HG02870 (cell line): ENCODE measurements at regions not wholly inside any gene's neighbourhood (a gene's known extent, or its start where the extent isn't known, plus 50 kb on each side); places are given as distances from the start of the nearest gene placed in this dataset.
"Not testable (repeated sequence)": the region's sequence is repeated elsewhere in the genome, so short reads cannot be mapped to it uniquely, and the experiment has no call there.

Experiments
- ATAC-seq: cut with Tn5 transposase; IDR thresholded peaks from one replicate; pipeline ENCODE4 v1.9.1; 2021; ENCODE audit warnings: mild to moderate bottlenecking, moderate library complexity; ENCODE audit not compliant: unreplicated experiment

DNA sequence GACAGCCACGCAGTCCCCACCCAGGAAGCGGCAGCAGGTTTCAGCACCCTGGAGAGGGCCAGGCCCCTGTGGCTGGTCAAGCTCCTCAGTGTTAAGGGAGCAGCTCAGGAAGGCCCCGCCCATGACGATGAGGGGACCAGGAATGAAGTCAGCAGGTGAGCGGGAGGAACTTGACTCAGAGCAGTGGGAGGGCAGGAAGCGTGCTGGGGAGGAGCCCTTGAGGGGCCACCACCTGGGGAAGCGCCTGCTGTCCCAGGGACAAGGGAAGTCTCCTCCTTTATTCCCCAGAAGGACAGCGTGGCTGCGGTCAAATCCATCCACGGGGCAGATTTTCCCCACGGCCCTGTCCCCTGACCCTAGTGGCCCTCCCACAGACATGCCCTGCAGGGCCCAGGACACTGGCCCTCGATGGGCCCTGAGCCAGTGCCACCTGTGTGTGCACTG, 357.6 kb downstream of the ADGRD1 start:
- not testable (repeated sequence) for ATAC-seq

- no peak for ATAC-seq
These were observed 358.1 kb downstream of the ADGRD1 start for GRCh38 chr12:131311764-131312163.

GRCh38 chr12:131312382-131312781, 358.7 kb downstream of the ADGRD1 start:
- not testable (repeated sequence) for ATAC-seq

- ATAC-seq = no peak
These were observed 359.3 kb downstream of the ADGRD1 start for GRCh38 chr12:131312793-131313545.

DNA sequence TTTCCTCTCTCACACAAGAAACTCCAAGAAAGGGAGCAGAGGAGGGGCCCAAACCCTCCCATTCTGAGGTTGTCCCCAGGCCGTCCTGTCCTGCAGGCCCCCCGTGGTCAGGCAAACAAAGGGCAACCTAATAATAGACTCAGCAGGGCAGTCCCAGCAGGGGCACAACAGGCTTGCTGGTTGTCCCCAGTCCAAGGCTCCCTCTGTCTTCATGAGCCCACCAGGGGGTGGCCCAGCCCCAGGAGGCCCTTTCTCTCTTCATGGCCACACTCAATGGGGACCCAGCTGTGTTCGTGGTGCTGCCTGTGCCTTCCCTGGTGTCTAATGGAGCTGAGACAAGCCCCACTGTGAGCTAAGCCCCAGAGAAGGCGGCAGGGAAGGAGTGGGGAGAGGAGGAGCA, 359.9 kb downstream of the ADGRD1 start:
- no peak for ATAC-seq

DNA sequence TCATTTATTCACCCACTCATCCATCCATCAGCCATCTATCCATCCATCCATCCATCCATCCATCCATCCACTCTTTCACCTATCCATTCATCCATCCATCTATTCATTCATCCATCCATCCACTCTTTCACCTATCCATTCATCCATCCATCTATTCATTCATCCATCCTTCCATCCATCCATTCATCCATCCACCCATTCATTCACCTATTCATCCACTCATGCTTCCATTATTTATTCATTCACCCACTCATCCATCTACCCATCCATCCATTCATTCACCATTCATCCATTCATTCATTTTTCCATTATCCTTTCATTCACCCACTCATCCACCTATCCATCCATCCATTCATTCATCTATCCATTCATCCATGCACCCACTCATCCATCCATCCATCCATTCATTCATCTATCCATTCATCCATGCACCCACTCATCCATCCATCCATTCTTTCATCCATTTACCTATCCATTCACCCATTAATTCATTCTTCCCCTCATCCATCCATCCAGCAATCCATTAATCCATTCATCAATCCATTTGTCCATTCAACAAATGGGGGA, 360.9 kb downstream of the ADGRD1 start:
- ATAC-seq = no peak

GRCh38 chr12:131315601-131316000, 361.9 kb downstream of the ADGRD1 start:
- ATAC-seq = no peak

DNA sequence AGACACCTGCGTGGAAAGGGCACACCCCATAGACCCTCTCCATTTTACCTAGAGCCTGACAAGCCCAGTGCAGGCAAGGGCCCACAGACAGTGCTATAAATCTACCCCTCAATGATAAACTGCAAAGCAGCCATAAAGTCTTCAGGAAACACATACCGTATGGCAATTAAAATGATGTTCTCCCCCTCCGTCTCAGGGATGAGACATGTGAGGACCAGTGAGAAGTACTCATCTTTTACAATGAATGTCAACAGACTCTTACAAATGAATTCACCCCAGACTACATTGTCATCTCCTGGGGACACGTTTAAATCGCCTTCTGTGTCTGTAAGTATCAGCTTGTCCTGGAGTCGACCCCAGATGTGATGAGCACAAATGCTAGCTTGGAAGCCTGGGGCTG, 362.7 kb downstream of the ADGRD1 start:
- no peak for ATAC-seq

DNA sequence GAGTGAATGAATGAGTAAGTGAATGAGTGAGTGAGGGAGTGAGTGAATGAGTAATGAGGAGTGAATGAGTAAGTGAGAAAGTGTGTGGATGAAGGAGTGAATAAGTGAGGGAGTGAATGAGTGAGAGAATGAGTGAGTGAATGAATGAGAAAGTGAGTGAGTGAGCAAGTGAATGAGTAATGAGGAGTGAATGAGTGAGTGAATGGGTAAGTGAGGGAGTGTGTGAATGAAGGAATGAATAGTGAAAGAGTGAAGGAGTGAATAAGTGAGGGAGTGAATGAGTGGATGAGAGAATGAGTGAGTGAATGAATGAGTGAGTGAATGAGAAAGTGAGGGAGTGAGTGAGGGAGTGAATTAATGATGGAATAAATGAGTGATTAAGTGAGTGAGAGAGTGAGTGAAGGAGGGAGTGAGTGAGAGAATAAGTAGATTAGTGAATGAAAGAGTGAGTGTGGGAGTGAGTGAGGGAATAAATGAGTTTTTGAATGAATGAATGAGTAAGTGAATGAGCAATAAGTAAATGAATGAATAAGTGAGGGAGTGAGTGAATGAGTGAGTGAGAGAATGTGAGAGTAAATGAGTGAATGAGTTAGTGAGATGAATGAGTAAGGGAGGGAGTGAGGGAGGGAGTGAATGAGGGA, 364.5 kb downstream of the ADGRD1 start:
- ATAC-seq = no peak

DNA sequence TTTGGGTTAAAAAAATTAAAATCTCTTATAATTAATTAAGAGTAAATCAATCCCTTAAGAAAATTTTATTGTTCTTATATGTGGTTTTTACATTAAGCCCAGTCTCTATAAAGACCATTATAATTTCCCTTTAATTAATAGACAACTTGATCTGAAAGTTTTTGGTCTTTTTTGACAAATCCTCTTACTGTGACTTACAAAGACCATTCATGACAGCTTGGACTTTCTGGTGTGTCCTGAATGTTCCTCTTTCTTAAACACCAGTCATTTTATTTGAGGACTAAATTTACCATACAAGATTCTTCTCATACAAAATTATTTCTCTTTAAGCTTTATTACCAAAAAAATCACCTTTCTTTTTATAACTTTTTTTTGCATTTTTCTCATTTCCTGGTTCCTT, 368.3 kb downstream of the ADGRD1 start:
- no peak for ATAC-seq

GRCh38 chr12:131322460-131322859, 368.8 kb downstream of the ADGRD1 start:
- ATAC-seq = not testable (repeated sequence)

DNA sequence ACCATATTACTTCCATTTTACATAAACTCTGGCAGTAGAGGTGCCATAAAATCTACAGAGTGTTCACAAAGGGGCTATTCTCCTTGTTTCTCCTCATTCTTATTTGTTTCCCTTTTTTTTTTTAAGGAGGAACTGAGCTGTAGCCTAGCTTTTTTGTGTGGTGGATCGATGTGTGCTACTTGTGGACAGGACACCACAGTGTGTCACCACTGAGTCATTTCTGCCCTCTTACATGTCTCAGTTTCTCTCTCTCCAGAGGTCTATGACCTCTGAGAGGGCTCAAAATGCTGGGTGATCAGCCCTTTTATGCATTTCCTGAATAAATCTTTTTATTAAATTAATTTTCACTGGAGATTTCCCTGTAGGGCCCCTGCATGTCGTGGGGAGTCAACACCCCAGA, 370.2 kb downstream of the ADGRD1 start:
- no peak for ATAC-seq

DNA sequence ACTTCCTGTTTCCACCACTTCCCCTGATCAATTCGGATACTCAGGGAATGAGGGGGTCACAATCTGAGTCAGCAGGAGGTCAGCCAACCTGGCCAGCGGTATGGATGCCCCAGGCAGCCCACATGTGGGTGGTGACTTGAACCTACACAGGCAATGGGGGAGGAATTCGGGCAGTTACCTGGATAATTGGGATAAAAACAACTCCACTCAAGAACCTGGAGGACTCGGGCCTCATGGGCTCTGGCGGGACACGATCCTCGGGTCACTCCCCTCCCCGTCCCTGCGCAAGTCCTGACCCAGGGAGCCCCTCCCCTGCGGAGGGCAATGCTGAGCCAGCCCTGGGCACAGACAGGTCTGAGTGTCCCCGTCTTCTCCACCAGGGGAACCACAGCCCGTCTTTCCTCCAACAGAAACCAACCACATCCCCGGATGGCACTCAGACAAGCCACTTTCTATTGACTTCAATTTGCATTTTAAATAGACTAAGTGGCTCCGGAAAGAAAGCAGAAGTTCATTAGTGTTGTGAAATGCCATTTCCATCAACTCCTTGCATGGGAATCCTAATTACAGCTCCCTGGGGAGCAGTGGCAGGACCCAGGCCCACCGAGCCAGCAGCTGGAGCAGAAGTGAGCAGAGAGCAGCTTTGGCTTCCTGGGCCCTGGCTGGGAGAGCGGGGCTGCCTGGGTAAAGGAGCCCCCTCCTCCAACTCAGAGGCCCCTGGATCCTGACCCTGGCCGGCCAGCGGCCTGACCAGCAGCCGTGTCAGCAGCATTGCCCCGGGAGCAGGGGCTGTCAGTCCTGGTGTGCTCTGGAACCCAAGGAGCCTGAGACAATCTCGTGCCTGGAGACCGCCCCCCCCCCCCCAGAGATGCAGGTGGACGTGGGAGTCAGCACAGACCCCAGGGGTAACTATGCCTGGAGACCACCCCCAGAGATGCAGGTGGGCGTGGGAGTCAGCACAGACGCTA, 374.1 kb downstream of the ADGRD1 start:
- no peak for ATAC-seq

DNA sequence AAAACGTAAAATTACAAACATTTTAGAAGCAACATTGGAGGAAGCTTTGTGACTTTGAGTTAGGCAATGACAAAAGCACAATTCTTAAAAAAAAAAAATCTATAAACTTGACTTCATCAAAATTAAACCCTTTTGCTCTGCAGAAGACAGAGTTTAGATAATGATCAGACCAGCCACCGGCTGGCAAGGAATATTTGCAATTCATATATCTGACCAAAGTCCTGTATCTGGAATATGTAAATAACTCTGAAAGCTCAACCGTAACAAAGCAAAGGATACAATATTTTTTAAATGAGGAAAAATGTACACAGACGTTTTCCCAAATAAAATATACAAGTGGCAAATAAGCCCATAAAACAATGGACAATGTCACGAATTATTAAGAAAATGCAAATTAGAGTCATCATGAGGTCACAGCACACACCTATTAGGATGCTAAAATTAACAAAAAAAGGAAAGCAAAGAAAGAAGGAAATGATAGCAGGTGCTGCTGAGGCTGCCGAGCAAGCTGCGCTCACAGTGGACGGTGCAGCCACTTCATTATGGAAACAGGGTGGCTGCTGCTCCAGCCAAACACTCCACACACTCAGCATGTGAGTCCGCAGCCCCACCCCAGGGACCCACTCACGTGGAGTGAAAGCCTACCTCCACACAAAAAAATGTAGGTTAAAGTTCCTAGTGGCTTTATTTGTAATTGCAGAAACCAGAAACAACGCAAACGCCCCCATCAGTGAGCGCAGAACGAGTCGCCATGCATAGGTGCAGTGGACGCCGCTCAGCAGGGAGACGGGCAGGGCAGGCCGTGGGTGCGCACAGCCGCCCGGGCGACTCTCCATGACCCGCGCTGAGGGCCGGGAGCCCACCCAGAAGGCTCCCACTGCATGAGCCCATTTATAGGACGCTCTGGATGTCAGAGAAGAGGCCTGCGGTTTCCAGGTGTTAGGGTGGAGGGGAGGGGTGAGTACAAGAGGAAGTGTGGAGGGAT, 375.4 kb downstream of the ADGRD1 start:
- ATAC-seq = not testable (repeated sequence)

- ATAC-seq = no peak
These were observed 376.6 kb downstream of the ADGRD1 start for GRCh38 chr12:131330106-131330815.

- ATAC-seq = no peak
These were observed 377.5 kb downstream of the ADGRD1 start for GRCh38 chr12:131331148-131331750.

DNA sequence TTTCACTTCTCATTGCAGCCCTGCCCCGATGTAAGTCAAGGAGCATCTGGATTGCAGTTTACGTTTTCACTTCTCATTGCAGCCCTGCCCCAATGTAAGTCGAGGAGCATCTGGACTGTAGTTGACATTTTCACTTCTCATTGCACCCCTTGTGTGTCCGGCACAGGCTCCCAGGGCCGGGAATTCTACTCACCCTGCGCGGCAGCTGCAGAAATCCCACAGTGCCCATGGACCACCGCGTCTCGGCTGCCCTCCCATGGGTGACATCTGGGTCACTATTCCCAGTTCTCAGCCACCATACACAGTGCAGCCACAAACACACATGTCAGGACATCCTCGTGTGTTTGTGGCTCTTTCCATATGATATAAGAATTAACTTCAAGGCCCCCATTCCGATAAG, 378.5 kb downstream of the ADGRD1 start:
- no peak for ATAC-seq

DNA sequence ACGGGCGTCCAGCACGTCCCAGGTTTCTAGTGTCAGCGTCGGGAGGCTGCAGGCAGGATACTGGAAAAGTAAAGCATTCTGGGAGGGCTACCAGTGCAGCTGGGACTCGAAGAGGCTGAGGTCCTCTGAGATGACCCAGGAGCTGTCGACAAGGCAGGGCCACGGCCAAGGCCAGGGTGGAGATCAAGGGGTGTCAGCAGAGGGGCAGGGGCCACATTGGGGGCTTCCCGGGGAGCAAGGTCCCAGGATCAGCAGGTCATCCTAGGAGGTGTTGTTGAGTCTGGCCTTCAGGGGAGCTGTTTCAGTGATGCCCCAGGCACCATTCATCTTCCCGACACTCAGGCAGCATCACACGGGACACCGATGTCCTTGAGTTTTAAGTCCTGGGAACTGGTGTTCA, 377.8 kb upstream of the SFSWAP start:
- no peak for ATAC-seq
